Duodenal mucosa (tissue), 2 donors: ENCODE measurements at regions not wholly inside any gene's neighbourhood (a gene's known extent, or its start where the extent isn't known, plus 50 kb on each side); places are given as distances from the start of the nearest gene placed in this dataset.

Experiments
- H3K27ac ChIP-seq: one replicate; pipeline ENCODE4 v1.7.0; 2013; ENCODE audit warnings: low read depth, low read length
- H3K27me3 ChIP-seq, 2 donors: one replicate each; pipeline ENCODE4 v1.7.0; 2013; ENCODE audit warnings: low read length in 2 of 2, control low read depth in 1 of 2; ENCODE audit not compliant: insufficient read depth in 2 of 2, control insufficient read depth in 1 of 2
- H3K36me3 ChIP-seq, 2 donors: one replicate each; pipeline ENCODE4 v1.7.0; 2013; ENCODE audit warnings: low read length in 2 of 2, control low read depth in 1 of 2; ENCODE audit not compliant: insufficient read depth in 2 of 2, control insufficient read depth in 1 of 2
- H3K4me1 ChIP-seq, 2 donors: one replicate each; pipeline ENCODE4 v1.7.0; 2013; ENCODE audit warnings: low read length in 2 of 2, control low read depth in 1 of 2; ENCODE audit not compliant: insufficient read depth in 2 of 2, control insufficient read depth in 1 of 2
- H3K4me3 ChIP-seq, 2 donors: one replicate each; pipeline ENCODE4 v1.7.0; 2013; ENCODE audit warnings: low read length in 2 of 2, low read depth in 1 of 2
- H3K9ac ChIP-seq, 2 donors: one replicate each; pipeline ENCODE4 v1.7.0; 2013; ENCODE audit warnings: low read length in 2 of 2, low read depth in 1 of 2
- H3K9me3 ChIP-seq, 2 donors: one replicate each; pipeline ENCODE4 v1.7.0; 2013; ENCODE audit warnings: low read length in 2 of 2, control low read depth in 1 of 2; ENCODE audit not compliant: control insufficient read depth in 1 of 2

- H3K4me3 ChIP-seq, result no peak overlapping the region
- H3K27me3 ChIP-seq, result no peaks in the 10 kb centered on the region
- no peaks in the 10 kb centered on the region for H3K36me3 ChIP-seq
- H3K4me1 ChIP-seq, result no peaks in the 10 kb centered on the region
- H3K27ac ChIP-seq, result no peak overlapping the region
- no peak overlapping the region for H3K9ac ChIP-seq
- H3K9me3 ChIP-seq, result no peaks in the 10 kb centered on the region
Measured at GRCh38 chr2:128628996-128629395, 310.3 kb upstream of the HS6ST1 start.

DNA sequence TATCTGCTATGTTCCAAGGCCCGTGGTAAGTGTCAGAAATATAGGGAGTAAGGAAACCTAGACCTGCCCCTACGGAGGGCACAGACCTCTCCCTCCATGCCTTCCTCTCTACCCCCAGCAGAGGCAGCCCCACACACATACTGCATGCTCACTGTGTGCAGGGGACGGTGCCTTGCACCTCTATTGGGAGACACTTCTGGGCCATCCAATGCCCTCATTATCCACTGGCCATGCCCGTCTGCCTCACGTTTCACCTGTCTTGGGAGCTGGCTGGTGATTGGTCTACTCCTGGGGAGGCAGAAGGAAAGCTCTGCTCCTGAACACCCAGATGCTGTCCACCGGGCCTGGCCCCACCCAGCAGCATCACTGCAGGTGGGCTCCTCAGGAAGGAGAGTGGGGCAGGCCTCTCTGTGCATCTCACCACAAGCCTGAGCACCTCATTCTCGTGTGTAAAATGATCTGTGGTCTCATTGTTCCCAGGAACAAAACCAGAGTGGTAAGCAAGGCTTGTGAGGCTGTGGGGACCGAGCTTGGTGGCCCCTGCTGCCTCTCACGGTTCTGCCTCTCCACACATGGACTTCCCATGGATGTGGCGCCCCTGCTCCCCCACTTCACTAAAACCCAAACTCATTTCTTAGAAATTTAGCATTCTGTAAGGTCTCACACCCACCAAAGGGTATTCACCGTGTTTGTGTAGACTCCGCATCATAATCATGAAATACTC lies 312.5 kb upstream of the HS6ST1 start:
- H3K9ac ChIP-seq, result no peak overlapping the region
- H3K4me1 ChIP-seq, result no peaks in the 10 kb centered on the region
- H3K4me3 ChIP-seq, result no peak overlapping the region
- no peak overlapping the region for H3K27ac ChIP-seq
- no peaks in the 10 kb centered on the region for H3K36me3 ChIP-seq
- no peaks in the 10 kb centered on the region for H3K27me3 ChIP-seq
- H3K9me3 ChIP-seq, result no peaks in the 10 kb centered on the region

- H3K27ac ChIP-seq, result no peak overlapping the region
- H3K4me1 ChIP-seq, result no peaks in the 10 kb centered on the region
- H3K36me3 ChIP-seq, result no peaks in the 10 kb centered on the region
- no peak overlapping the region for H3K4me3 ChIP-seq
- no peaks in the 10 kb centered on the region for H3K27me3 ChIP-seq
- H3K9ac ChIP-seq, result no peak overlapping the region
- H3K9me3 ChIP-seq, result no peaks in the 10 kb centered on the region
Measured at GRCh38 chr2:128631698-128632500, 313.2 kb upstream of the HS6ST1 start.

DNA sequence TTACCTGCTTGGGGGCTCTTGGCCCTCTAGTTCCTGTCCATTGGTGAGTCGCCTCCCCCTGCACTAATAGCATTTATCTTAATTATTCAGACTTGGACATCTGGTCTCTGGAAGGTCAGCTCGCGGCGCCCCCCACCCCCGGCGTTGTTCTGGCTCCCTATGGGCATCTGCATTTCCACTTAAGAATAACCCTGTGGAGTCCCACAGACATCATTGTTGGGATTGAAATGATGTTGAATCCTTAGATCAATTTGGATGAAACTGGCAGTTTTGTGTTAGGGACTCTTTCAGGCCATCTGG lies 313.8 kb upstream of the HS6ST1 start:
- Histone ChIP-seq H3K9me3 (no peaks in the 10 kb centered on the region), H3K27me3 (no peaks in the 10 kb centered on the region), H3K4me1 (no peaks in the 10 kb centered on the region), H3K36me3 (no peaks in the 10 kb centered on the region), H3K9ac (no peak overlapping the region), H3K4me3 (no peak overlapping the region), H3K27ac (no peak overlapping the region)

DNA sequence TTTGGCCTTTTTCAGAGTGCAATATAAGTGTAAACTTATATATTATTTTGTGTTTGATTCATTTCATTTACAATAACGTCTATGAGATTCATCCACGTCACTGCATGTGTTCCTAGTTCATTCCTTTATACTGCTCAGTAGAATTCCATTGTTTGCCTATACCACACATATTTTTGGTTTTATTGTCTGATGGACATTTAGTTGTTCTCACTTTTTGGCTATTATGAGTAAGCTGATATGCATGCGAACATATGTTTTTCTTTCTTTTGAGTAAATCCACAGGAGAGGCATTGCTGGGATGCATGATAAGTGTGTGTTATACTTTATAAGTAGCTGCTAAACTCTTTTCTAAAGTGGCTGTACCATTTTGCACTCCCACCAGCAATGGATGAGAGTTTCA lies 314.8 kb upstream of the HS6ST1 start:
- no peaks in the 10 kb centered on the region for H3K9me3 ChIP-seq
- no peaks in the 10 kb centered on the region for H3K36me3 ChIP-seq

DNA sequence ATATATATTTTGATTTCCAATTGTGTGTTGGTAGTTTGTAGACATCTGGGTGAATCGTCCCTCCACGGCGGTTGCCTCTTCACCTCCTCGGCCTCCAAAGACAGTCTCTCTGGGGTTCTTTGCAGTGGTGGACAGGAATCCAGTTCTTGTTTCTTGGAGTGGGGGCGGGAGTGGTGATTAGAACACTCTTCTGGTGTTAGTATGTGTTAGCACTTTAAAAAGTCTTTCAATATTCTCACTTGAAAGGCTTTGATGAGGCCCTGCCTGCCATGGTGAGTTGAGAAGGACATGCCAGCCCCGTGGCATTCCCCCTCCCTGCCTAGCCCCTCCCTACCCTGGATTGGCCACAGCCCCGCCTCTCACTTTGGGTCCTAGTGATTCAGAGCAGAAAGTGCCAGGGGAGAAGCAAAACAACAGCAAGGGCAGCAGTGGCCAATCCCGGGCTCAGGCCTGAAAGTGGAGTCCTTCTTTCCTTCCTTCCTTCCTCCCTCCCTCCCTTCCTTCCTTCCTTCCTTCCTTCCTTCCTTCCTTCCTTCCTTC lies 316.8 kb upstream of the HS6ST1 start:
- no peaks in the 10 kb centered on the region for H3K4me1 ChIP-seq
- no peak overlapping the region for H3K9ac ChIP-seq

More for the DNA sequence above, 314.8 kb upstream of the HS6ST1 start:
- Histone ChIP-seq H3K9ac (no peak overlapping the region), H3K4me3 (no peak overlapping the region), H3K27me3 (no peaks in the 10 kb centered on the region), H3K27ac (no peak overlapping the region), H3K4me1 (no peaks in the 10 kb centered on the region)

GRCh38 chr2:128636802-128637147 lies 318.1 kb upstream of the HS6ST1 start:
- H3K9me3 ChIP-seq, result no peaks in the 10 kb centered on the region
- no peak overlapping the region for H3K4me3 ChIP-seq
- no peak overlapping the region for H3K9ac ChIP-seq
- H3K4me1 ChIP-seq, result no peaks in the 10 kb centered on the region
- no peaks in the 10 kb centered on the region for H3K27me3 ChIP-seq
- H3K27ac ChIP-seq, result no peak overlapping the region
- H3K36me3 ChIP-seq, result no peaks in the 10 kb centered on the region

More for the DNA sequence above, 316.8 kb upstream of the HS6ST1 start:
- no peak overlapping the region for H3K27ac ChIP-seq
- no peak overlapping the region for H3K4me3 ChIP-seq
- no peaks in the 10 kb centered on the region for H3K36me3 ChIP-seq
- no peaks in the 10 kb centered on the region for H3K27me3 ChIP-seq
- no peaks in the 10 kb centered on the region for H3K9me3 ChIP-seq

GRCh38 chr2:128637481-128638155 lies 318.9 kb upstream of the HS6ST1 start:
- no peak overlapping the region for H3K27ac ChIP-seq
- H3K27me3 ChIP-seq, result no peaks in the 10 kb centered on the region
- no peaks in the 10 kb centered on the region for H3K9me3 ChIP-seq
- no peaks in the 10 kb centered on the region for H3K36me3 ChIP-seq
- H3K4me1 ChIP-seq, result no peaks in the 10 kb centered on the region
- H3K4me3 ChIP-seq, result no peak overlapping the region
- H3K9ac ChIP-seq, result no peak overlapping the region

- Histone ChIP-seq H3K27ac (no peak overlapping the region), H3K36me3 (no peaks in the 10 kb centered on the region), H3K4me3 (no peak overlapping the region), H3K27me3 (no peaks in the 10 kb centered on the region), H3K4me1 (no peaks in the 10 kb centered on the region), H3K9me3 (no peaks in the 10 kb centered on the region), H3K9ac (no peak overlapping the region)
Measured at GRCh38 chr2:128638341-128639119, 319.9 kb upstream of the HS6ST1 start.
